Fibroblast of skin of right quadriceps (primary cell): ENCODE measurements at regions not wholly inside any gene's neighbourhood (a gene's known extent, or its start where the extent isn't known, plus 50 kb on each side); places are given as distances from the start of the nearest gene placed in this dataset.

Experiments used
- DNase-seq: peaks from one replicate; pipeline ENCODE4 v3.0.0-alpha.2; 2013

DNA sequence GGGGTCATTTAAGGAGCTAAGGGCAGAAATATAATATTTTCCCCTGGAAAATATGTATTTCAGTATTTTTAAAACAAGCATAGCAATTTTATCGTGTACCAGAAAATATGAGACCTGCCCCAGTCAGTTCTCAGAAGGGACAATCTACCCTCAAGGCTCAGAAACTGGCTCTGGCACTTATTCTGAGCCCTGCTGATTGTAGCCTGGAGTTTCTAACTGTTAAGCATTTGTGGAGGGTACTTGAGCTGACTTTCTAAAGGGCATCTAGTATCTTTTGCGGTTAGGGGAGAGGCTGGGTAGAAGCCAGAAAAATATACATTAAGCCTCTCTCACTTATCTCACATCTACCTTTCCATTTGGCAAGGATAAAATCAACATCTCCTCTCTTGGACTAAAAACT is 71.3 kb upstream of the FSHB start:
- DNase-seq, result no peak

DNA sequence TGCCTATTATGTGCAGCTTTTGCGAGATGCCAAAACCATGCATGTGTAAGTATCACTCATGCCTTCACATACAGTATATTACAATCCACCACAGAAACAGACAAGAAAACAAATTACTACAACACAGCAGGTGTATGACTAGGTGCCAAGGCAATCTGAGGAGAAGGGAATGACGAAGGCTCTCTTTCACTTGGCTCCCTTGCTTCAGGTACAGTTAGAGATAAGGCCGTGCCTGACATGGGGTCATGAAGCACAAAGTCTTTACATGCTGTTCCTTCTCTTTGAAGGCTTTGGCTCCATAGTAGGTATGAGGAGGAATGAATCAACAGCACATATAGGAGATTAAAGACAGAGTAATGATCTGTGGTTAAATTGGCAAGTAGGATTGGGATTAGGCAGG is 65.2 kb upstream of the FSHB start:
- no peak for DNase-seq

DNA sequence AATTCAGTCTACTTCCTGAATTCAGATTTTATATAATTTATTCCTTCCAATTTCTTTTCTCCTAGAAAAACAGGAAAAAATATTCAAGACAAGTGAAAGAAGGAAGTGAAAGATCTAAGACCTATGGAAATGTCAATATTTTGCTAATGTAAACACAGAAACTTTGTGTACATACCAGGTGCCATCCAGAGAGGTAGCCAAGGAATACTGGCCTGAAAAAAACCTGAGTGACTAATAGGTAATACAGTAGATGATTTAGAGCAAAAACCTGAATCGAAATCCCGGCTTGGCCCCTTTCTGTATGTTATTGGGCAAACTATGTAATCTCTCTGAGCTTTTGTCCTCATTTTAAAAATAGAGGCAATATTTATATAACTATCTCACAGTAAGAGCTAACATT is 59.2 kb upstream of the FSHB start:
- DNase-seq, result no peak

- no peak for DNase-seq
Observed at GRCh38 chr11:30172158-30172557, 58.7 kb upstream of the FSHB start.

DNA sequence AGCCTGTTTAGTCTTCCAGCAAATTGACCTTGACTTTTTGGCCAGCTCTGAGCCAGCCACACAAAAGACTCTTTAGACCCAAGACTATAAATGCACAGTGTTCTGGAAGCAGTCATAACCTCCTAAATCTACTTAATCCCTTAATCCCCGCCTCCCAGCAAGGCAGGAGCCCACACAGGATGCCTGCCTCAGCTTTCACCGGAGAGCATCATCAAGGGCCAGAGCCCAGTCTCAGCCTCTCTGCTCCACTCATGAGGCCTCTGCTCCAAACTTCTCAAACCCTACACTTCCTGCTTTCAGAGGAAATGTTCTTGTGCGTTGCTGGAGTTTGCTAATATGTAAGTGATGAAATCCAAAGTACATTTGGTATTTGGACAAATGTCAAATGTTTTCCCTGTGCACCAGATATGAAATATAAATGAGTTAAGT is 57.9 kb upstream of the FSHB start:
- DNase-seq, result peak; percentile 31

DNA sequence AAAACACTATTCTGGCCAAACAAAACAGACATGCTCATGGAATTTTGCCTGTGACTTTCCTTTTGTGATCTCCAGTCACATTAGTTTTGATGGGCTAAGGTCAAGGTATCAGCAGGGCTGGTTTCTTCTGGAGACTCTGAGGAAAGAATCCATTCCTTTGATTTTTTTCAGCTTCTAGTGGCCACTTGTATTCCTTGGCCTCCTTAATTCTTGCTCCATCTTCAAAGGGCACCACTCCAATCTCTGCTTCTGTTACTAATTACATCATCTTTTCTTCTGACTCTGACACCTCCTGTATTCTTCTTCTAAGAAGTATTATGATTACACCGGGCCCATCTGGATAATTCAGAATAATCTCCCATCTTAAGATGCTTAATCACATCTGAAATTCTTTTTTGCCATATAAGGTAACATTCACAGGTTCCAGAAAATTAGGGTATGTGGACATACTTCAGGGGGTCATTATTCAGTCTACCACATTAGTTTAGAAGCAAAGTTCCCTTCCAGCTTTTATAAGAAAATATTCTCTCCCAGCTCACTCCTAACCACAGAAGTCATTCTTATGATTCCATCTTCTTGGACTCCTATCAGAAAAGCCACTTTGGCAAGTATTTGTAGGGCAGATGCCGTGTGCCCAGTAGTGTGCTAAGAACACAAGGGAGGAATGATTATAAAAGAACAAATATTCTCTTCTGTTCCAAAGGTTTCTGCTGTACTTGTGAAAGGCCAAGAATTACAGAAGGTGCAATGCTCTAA is 56.4 kb upstream of the FSHB start:
- peak; percentile 9 for DNase-seq
